ENCODE measurements at regions not wholly inside any gene's neighbourhood (a gene's known extent, or its start where the extent isn't known, plus 50 kb on each side); places are given as distances from the start of the nearest gene placed in this dataset.

GRCh38 chr2:193114827-193115226 is 920.1 kb upstream of the TMEFF2 start:
- Mint-ChIP-seq H3K36me3 (ENCODE audit: low read depth) (no peaks in the 10 kb centered on the region), H3K27ac (no peak overlapping the region), H3K27me3 (ENCODE audit: low read depth) (no peaks in the 10 kb centered on the region), H3K9me3 (no peaks in the 10 kb centered on the region), H3K4me1 (no peaks in the 10 kb centered on the region), H3K4me3 (no peak overlapping the region)
- no peak for TF ChIP-seq CTCF (IDR thresholded peaks at IDR 0.05; ENCODE audit: unreplicated experiment in 3 of 3)

- Mint-ChIP-seq H3K36me3 (ENCODE audit: low read depth) (no peaks in the 10 kb centered on the region), H3K27ac (no peak overlapping the region), H3K27me3 (ENCODE audit: low read depth) (no peaks in the 10 kb centered on the region), H3K9me3 (no peaks in the 10 kb centered on the region), H3K4me1 (no peaks in the 10 kb centered on the region), H3K4me3 (no peak overlapping the region)
- TF ChIP-seq CTCF (IDR thresholded peaks at IDR 0.05; ENCODE audit: unreplicated experiment in 3 of 3), result no peak
These were observed 918.3 kb upstream of the TMEFF2 start for GRCh38 chr2:193112986-193113385.

GRCh38 chr2:193103064-193103463 is 908.3 kb upstream of the TMEFF2 start:
- no peaks in the 10 kb centered on the region for H3K36me3 Mint-ChIP-seq (ENCODE audit: low read depth)
- no peak overlapping the region for H3K27ac Mint-ChIP-seq
- H3K9me3 Mint-ChIP-seq, result no peaks in the 10 kb centered on the region
- H3K27me3 Mint-ChIP-seq (ENCODE audit: low read depth), result no peaks in the 10 kb centered on the region
- H3K4me1 Mint-ChIP-seq, result no peaks in the 10 kb centered on the region
- H3K4me3 Mint-ChIP-seq, result no peak overlapping the region
- TF ChIP-seq CTCF (IDR thresholded peaks at IDR 0.05; ENCODE audit: unreplicated experiment in 3 of 3), result no peak

- TF ChIP-seq CTCF (IDR thresholded peaks at IDR 0.05; ENCODE audit: unreplicated experiment in 3 of 3), result no peak
- no peak overlapping the region for H3K27ac Mint-ChIP-seq
- no peaks in the 10 kb centered on the region for H3K36me3 Mint-ChIP-seq (ENCODE audit: low read depth)
- H3K4me1 Mint-ChIP-seq, result no peaks in the 10 kb centered on the region
- H3K27me3 Mint-ChIP-seq (ENCODE audit: low read depth), result no peaks in the 10 kb centered on the region
- H3K9me3 Mint-ChIP-seq, result no peaks in the 10 kb centered on the region
- no peak overlapping the region for H3K4me3 Mint-ChIP-seq
These were observed 906.9 kb upstream of the TMEFF2 start for GRCh38 chr2:193101591-193101990.

- Mint-ChIP-seq H3K27ac (no peak overlapping the region), H3K36me3 (ENCODE audit: low read depth) (no peaks in the 10 kb centered on the region), H3K4me1 (no peaks in the 10 kb centered on the region), H3K4me3 (no peak overlapping the region), H3K9me3 (no peaks in the 10 kb centered on the region), H3K27me3 (ENCODE audit: low read depth) (no peaks in the 10 kb centered on the region)
- TF ChIP-seq CTCF (IDR thresholded peaks at IDR 0.05; ENCODE audit: unreplicated experiment in 3 of 3), result no peak
These were observed 893.3 kb upstream of the TMEFF2 start for GRCh38 chr2:193088026-193088425.

GRCh38 chr2:193076995-193077394 is 882.3 kb upstream of the TMEFF2 start:
- Mint-ChIP-seq H3K27ac (no peak overlapping the region), H3K4me3 (no peak overlapping the region), H3K9me3 (no peaks in the 10 kb centered on the region), H3K4me1 (no peaks in the 10 kb centered on the region), H3K36me3 (ENCODE audit: low read depth) (no peaks in the 10 kb centered on the region), H3K27me3 (ENCODE audit: low read depth) (no peaks in the 10 kb centered on the region)
- no peak for TF ChIP-seq CTCF (IDR thresholded peaks at IDR 0.05; ENCODE audit: unreplicated experiment in 3 of 3)
